ENCODE measurements at regions not wholly inside any gene's neighbourhood (a gene's known extent, or its start where the extent isn't known, plus 50 kb on each side); places are given as distances from the start of the nearest gene placed in this dataset.
"Not testable (repeated sequence)": the region's sequence is repeated elsewhere in the genome, so short reads cannot be mapped to it uniquely, and the experiment has no call there.

DNA sequence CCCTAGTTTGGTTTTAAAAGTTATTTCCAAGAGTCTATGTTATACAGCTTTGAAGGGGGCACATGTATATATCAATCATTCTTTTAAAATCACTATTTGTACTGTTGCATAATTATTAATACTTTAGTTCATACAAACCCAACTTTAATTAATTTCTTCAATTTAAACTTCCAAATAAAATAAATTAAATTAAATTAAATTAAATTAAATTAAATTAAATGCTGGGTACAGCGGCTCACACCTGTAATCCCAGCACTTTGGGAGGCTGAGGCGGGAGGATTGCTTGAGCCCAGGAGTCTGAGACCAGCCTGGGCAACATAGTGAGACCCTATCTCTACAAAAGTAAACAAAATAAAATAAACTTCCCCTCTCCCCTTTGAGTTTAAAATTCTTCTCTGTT, 98.9 kb upstream of the MYO10 start:
- DNase-seq (ENCODE audit: low read depth), result not testable (repeated sequence)

DNA sequence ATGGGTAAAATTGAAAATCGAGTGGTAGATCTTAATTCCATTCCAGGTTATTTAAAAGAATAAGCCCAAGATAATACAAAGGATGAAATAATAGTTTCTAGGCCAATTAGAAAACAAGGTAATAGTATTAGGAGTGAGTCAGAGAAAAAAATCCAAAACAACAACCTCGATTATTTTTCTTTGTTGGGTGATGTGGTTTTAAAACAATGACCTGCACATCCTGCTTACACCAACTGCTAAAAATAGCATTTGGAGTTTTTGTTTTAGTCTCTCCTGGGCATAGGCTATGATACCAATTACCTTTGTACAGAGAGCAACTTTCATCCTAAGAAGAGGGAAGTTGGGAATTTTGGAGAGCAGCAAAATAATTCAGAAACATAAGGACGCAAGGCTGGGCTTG, 101.7 kb upstream of the MYO10 start:
- DNase-seq (ENCODE audit: low read depth), result no peak

- DNase-seq (ENCODE audit: low read depth), result no peak
These were observed 103.1 kb upstream of the MYO10 start for GRCh38 chr5:17039170-17039569.

- DNase-seq (ENCODE audit: low read depth), result no peak
These were observed 106.0 kb upstream of the MYO10 start for GRCh38 chr5:17042041-17042440.

DNA sequence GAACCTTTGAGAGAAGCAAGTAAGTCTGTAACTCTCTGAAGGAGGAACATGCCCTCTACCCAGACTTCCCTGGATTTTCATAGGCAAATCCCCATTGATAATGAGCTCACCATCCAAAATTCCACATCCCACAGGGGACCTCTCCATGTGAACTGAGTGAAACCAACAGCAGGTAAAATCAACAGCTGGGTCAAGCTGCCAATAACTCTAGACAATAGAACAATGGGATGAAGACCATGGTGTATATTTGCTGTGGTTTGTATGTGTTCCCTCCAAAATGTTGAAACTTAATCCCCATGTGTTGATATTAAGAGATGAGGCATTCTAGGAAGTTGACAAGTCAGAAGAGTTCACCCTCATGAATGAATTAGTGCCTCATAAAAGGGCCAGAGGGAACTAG, 110.2 kb upstream of the MYO10 start:
- DNase-seq (ENCODE audit: low read depth), result no peak

DNA sequence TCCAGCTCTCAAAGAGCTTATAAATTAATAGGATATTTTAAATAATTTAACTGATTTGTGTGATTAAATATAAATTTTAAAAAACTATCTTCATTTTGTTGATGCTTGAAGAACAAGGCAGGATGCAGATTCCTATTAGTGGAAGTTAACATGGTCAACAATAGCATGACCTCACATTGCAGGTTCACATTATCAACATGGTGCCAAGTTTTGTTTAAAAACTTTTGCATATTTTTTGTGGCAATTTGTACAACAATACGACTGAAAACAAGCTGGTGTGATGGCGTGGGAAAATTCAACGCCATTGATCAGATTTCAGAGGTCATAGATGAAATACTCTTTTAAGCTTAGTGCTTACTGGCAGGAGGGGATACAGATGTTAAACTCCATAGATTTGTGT, 114.1 kb upstream of the MYO10 start:
- no peak for DNase-seq (ENCODE audit: low read depth)

GRCh38 chr5:17054911-17055310, 118.8 kb upstream of the MYO10 start:
- no peak for DNase-seq (ENCODE audit: low read depth)

DNA sequence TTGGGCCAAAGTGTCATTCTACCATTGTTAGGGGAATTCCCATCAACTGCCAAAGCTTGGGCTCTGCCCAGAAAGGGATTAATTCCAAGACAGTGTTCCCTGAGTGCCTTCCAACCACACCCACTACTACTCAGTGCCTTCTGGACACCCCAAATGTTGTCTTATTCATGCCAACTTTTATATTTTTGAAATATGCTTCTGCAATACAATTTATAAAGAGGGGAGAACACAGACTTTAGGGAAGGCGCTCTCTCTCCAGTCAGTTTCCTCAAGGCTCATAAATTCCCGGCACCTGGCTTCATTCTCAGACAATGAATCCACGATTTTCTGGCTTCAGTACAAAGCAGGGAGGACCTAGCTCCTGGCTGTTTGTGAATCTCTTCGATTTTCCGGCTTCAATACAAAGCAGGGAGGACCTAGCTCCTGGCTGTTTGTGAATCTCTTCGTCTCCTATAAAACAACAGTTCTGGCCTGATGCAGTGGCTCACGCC, 120.1 kb upstream of the MYO10 start:
- DNase-seq (ENCODE audit: low read depth), result no peak

GRCh38 chr5:17058438-17058837, 122.3 kb upstream of the MYO10 start:
- DNase-seq (ENCODE audit: low read depth), result no peak

DNA sequence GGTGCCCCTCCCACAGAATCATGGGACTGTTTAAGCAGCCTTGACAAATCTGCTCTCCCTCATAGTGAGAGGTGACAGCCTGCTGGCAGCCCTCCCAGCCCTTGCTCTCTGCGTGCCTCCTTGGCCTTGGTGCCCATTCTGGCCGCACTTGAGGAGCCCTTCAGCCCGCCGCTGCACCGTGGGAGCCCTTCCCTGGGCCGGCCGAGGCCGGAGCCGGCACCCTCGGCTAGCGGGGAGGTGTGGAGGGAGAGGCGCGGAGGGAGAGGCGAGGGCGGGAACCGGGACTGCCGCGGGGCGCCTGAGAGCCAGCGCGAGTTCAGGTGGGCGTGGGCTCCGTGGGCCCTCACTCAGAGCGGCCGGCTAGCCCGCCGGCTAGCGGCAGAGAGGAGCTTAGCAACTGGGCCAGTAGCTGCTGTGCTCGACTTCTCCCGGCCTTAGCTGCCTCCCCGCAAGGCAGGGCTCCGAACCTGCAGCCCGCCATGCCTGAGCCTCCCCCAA, 125.9 kb upstream of the MYO10 start:
- no peak for DNase-seq (ENCODE audit: low read depth)

GRCh38 chr5:17062741-17063140, 126.7 kb upstream of the MYO10 start:
- not testable (repeated sequence) for DNase-seq (ENCODE audit: low read depth)

DNA sequence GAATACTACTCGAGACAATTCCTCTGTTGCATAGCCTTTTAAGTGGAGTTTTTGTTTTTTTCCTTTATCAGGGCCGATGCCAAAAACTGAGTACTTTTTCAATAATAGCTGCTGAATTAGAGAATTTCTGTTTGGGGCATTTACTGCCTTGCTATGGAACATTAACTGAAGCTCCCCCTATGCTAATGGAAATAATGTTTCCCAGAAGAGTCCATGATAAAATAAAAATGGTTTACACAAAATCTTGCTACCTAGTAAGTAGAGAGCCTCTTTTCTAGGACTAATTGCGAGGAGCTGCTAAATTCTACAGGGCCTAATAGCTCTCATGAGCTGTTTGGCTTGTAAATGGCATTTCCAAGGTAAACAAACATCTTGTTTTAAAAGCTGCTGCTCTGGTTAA, 128.2 kb upstream of the MYO10 start:
- no peak for DNase-seq (ENCODE audit: low read depth)

DNA sequence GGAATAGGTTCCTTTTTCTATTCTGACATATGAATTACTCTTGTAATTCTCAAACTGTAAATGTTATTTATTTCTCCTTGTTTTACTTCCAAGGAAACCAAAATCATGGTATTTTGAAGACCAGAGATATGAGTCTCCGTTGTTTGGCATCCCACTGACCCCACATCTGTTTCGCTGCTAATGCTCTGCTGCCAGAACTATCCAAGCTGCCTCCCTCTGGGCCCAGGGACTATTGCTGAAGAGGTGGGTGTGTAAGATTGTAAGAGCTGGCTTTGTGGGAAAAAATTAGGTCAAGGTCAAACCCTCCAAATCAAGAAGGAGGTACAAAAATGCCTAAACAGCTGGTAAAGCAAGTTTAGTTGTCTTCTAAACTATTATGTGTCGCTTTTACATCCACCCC, 129.4 kb upstream of the MYO10 start:
- DNase-seq (ENCODE audit: low read depth), result no peak

DNA sequence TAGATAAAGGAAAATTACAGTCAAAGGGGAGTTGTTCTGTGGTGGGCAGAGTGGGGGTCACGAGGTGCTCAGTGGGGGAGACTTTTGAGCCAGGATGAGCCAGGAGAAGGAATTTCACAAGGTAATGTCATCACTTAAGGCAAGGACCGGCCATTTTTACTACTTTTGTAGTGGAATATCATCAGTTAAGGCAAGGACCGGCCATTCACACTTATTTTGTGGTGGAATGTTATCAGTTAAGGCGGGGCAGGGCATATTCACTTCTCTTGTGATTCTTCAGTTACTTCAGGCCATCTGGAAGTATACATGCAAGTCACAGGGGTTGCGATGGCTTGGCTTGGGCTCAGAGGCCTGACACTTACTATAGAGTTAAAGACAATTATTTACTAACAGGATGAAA, 129.9 kb upstream of the MYO10 start:
- DNase-seq (ENCODE audit: low read depth), result not testable (repeated sequence)

DNA sequence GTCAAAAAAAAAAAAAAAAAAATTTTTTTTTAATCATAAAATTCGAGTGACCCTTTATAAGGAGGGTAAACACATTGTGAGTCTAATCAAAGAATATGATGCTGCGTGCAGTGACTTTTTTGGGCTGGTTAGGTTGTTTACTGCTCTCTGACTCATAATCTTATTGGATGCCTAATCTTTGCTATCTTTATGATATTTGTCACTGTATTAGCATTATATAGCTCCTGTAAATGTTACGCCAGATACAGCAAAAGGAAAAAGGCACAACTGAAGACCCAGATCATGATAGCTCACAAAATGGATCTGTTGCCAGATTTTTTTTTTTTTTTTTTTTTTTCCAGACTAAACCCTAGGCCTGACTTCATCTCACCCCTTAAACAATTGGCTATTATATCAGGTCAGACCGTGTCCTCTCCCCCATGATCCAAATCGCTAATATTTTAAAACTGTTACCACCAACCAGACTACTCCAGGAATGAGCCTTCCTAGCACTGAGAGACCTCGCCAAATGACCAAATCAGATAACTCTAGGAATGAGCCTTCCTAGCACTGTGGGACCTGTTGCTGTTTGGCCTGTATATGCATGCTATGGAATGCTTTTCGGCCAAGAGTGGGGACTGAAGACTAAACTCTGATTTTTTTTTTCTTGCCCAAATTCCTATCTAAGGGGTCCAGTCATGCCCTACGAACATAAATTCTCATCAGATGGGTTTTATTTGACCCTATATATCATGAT, 131.7 kb upstream of the MYO10 start:
- no peak for DNase-seq (ENCODE audit: low read depth)

DNA sequence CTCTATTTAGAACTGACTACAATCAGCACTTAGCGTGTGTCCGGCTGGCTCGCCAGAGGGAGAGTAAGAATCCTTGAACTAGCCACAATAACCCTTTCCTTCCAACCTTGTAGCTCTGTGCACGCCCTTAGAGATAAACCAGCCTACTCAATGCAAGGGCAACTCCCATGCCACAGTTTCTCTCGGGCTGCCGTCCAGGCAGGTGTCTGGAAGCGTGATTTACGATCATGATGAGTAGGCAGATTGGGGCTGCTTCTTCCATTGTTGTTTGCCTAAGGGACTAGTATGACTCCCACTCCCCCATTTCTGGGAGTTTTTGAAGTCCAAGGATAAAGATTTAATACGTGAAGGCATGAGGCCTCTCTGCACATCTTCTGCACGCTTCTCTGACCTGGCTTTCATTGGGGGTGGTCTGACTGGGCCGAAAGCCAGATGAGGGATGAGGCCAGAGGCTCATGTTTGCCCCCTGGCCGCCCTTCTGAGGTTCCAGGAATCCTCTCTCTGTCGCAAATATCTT, 134.0 kb upstream of the MYO10 start:
- no peak for DNase-seq (ENCODE audit: low read depth)

GRCh38 chr5:17070647-17071046, 134.6 kb upstream of the MYO10 start:
- DNase-seq (ENCODE audit: low read depth), result no peak

DNA sequence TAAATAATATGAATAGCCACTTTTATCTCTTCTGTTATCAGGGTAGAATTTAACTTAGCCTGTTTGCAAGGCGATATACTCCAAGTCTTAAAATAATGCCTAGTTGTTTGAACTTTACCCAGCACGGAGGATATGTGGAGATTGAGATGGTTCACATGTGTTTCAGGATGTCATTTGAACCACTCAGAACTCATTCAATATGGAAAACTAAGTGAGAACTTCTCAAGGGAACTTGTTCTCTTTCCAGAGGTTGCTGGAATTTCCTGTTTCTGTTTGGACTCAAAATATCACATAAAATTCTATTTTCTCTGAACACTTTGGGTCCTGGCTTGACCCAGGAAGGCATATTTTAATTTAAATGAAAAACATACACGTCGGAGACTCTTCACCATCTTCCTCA, 139.1 kb upstream of the MYO10 start:
- no peak for DNase-seq (ENCODE audit: low read depth)

DNA sequence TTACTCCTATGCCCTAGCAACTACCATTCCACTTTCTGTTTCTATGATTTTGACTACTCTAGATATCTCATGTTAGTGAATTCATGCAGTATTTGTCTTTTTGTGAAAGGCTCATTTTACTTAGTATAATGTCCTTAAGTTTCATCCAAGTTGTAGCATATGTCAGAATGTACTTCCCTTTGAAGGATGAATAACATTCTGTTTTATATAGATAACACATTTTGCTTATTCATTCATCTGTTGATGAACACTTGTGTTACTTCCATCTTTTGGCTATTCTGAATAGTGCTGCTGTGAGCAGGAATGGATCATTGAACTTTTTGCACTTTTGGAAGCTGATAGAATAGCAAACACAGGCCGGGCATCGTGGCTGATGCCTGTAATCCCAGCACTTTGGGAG, 140.2 kb upstream of the MYO10 start:
- no peak for DNase-seq (ENCODE audit: low read depth)

- DNase-seq (ENCODE audit: low read depth), result no peak
These were observed 139.8 kb upstream of the BASP1 start for GRCh38 chr5:17077440-17078233.

DNA sequence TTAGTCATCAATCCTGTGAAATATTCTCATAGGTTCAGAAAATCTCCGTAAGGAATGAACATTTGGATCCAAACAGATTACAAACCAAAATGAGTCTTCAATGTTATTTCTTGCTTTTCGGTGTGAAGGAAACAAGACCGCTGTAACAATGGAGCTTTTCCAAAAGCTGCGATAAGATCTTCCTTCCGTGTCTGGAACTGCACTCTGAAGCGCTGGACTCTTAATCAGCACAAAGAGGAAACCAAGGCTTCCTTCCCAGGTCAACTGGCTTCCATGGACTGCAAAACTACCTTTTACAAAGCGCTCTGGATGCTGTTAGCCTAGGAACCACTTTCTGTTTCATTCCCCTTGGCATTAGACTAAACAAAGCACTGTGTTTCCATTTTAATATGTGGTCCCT, 137.9 kb upstream of the BASP1 start:
- DNase-seq (ENCODE audit: low read depth), result no peak

GRCh38 chr5:17080361-17080760, 137.1 kb upstream of the BASP1 start:
- DNase-seq (ENCODE audit: low read depth), result no peak

- no peak for DNase-seq (ENCODE audit: low read depth)
These were observed 136.3 kb upstream of the BASP1 start for GRCh38 chr5:17081142-17081541.
